DND-41 (cell line): ENCODE measurements at regions not wholly inside any gene's neighbourhood (a gene's known extent, or its start where the extent isn't known, plus 50 kb on each side); places are given as distances from the start of the nearest gene placed in this dataset.
"Not testable (repeated sequence)": the region's sequence is repeated elsewhere in the genome, so short reads cannot be mapped to it uniquely, and the experiment has no call there.

Experiments
- EZH2 ChIP-seq: IDR thresholded peaks from 3 replicates; pipeline ENCODE4 v1.6.1; 2012; ENCODE audit warnings: borderline replicate concordance, low read depth, mild to moderate bottlenecking, moderate library complexity, low read length, inconsistent platforms; ENCODE audit not compliant: severe bottlenecking
- TF ChIP-seq, protein P1 (sequence below): IDR thresholded peaks from 2 replicates; pipeline ENCODE4 v1.5.1; 2012; ENCODE audit warnings: borderline replicate concordance, low read length, moderate library complexity, mild to moderate bottlenecking; ENCODE audit not compliant: poor library complexity, severe bottlenecking; ENCODE audit errors: extremely low read depth

DNA sequence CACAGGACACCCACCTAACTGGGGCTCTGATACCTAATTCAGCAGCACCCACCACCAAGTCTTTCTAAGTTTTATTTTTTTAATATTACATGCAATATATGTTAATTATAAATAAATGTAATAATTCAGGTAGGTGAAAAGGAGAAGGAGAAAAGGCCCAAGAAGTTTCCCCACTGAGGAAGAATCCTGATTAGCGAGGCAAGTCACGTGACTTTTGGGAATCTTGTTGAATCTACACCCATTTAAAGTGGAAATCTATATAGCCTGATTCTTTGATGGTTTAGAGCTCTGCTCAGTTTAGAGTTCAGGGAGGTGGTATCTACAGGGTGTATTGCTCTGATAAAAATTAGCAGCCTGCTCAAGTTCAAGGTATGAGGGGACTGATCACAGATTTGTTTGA lies 947.1 kb upstream of the DEFB115 start:
- TF ChIP-seq, protein P1, sequence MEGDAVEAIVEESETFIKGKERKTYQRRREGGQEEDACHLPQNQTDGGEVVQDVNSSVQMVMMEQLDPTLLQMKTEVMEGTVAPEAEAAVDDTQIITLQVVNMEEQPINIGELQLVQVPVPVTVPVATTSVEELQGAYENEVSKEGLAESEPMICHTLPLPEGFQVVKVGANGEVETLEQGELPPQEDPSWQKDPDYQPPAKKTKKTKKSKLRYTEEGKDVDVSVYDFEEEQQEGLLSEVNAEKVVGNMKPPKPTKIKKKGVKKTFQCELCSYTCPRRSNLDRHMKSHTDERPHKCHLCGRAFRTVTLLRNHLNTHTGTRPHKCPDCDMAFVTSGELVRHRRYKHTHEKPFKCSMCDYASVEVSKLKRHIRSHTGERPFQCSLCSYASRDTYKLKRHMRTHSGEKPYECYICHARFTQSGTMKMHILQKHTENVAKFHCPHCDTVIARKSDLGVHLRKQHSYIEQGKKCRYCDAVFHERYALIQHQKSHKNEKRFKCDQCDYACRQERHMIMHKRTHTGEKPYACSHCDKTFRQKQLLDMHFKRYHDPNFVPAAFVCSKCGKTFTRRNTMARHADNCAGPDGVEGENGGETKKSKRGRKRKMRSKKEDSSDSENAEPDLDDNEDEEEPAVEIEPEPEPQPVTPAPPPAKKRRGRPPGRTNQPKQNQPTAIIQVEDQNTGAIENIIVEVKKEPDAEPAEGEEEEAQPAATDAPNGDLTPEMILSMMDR: not testable (repeated sequence)
- TF ChIP-seq EZH2: not testable (repeated sequence)
